GM21360 (cell line): ENCODE measurements at regions not wholly inside any gene's neighbourhood (a gene's known extent, or its start where the extent isn't known, plus 50 kb on each side); places are given as distances from the start of the nearest gene placed in this dataset.
"Not testable (repeated sequence)": the region's sequence is repeated elsewhere in the genome, so short reads cannot be mapped to it uniquely, and the experiment has no call there.

ENCODE experiments used
- ATAC-seq: cut with Tn5 transposase; IDR thresholded peaks from one replicate; pipeline ENCODE4 v1.9.1; 2021; ENCODE audit warnings: mild to moderate bottlenecking, moderate library complexity; ENCODE audit not compliant: unreplicated experiment

- ATAC-seq = no peak
Measured at GRCh38 chr20:51190783-51191180, 167.9 kb upstream of the KCNG1 start.

GRCh38 chr20:51189814-51190782 is 167.2 kb upstream of the KCNG1 start:
- ATAC-seq = no peak

GRCh38 chr20:51188941-51189340 is 166.0 kb upstream of the KCNG1 start:
- no peak for ATAC-seq

GRCh38 chr20:51187261-51187660 is 164.4 kb upstream of the KCNG1 start:
- no peak for ATAC-seq

GRCh38 chr20:51185861-51186260 is 163.0 kb upstream of the KCNG1 start:
- no peak for ATAC-seq

GRCh38 chr20:51185277-51185676 is 162.4 kb upstream of the KCNG1 start:
- ATAC-seq = no peak

GRCh38 chr20:51184289-51184688 is 161.4 kb upstream of the KCNG1 start:
- no peak for ATAC-seq

GRCh38 chr20:51183451-51183850 is 160.5 kb upstream of the KCNG1 start:
- ATAC-seq = no peak

- ATAC-seq = no peak
Measured at GRCh38 chr20:51182571-51182970, 159.7 kb upstream of the KCNG1 start.

- no peak for ATAC-seq
Measured at GRCh38 chr20:51178153-51178552, 155.2 kb upstream of the KCNG1 start.

- no peak for ATAC-seq
Measured at GRCh38 chr20:51176876-51177275, 154.0 kb upstream of the KCNG1 start.

- no peak for ATAC-seq
Measured at GRCh38 chr20:51176446-51176845, 153.5 kb upstream of the KCNG1 start.

GRCh38 chr20:51175724-51176123 is 152.8 kb upstream of the KCNG1 start:
- no peak for ATAC-seq

GRCh38 chr20:51175156-51175555 is 152.2 kb upstream of the KCNG1 start:
- no peak for ATAC-seq

GRCh38 chr20:51174536-51174935 is 151.6 kb upstream of the KCNG1 start:
- no peak for ATAC-seq

- no peak for ATAC-seq
Measured at GRCh38 chr20:51172558-51173428, 149.9 kb upstream of the KCNG1 start.

- ATAC-seq = no peak
Measured at GRCh38 chr20:51171141-51171540, 148.2 kb upstream of the KCNG1 start.

- ATAC-seq = no peak
Measured at GRCh38 chr20:51169813-51170212, 146.9 kb upstream of the KCNG1 start.

GRCh38 chr20:51167911-51168310 is 145.0 kb upstream of the KCNG1 start:
- not testable (repeated sequence) for ATAC-seq

- no peak for ATAC-seq
Measured at GRCh38 chr20:51166489-51166888, 143.6 kb upstream of the KCNG1 start.

GRCh38 chr20:51165131-51165530 is 142.2 kb upstream of the KCNG1 start:
- ATAC-seq = no peak

- no peak for ATAC-seq
Measured at GRCh38 chr20:51164731-51165130, 141.8 kb upstream of the KCNG1 start.
